Ammon's horn (tissue), 1 donor: ENCODE measurements at regions not wholly inside any gene's neighbourhood (a gene's known extent, or its start where the extent isn't known, plus 50 kb on each side); places are given as distances from the start of the nearest gene placed in this dataset.

ENCODE experiments used
- DNase-seq: peaks from one replicate; pipeline ENCODE4 v3.0.0-alpha.2; 2016; ENCODE audit warnings: low spot score

GRCh38 chr1:72937905-72938304, 655.6 kb upstream of the NEGR1 start:
- no peak for DNase-seq

DNA sequence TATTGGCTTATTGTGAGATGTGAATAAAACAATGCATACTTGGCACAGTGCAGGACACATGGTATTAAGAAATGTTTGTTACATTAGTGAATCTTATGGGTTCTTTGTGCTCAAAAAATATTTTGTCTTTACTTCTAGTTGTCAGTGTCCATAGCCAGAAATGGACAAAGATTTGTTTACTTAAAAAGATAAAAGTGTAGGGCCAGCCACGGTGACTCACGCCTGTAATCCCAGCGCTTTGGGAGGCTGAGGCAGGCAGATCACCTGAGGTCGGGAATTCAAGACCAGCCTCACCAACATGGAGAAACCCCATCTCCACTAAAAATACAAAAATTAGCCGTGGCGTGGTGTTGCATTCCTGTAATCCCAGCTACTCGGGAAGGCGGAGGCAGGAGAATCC, 654.6 kb upstream of the NEGR1 start:
- DNase-seq, result no peak

GRCh38 chr1:72936151-72936740, 653.9 kb upstream of the NEGR1 start:
- no peak for DNase-seq

- DNase-seq, result no peak
These were observed 649.7 kb upstream of the NEGR1 start for GRCh38 chr1:72932025-72932424.

DNA sequence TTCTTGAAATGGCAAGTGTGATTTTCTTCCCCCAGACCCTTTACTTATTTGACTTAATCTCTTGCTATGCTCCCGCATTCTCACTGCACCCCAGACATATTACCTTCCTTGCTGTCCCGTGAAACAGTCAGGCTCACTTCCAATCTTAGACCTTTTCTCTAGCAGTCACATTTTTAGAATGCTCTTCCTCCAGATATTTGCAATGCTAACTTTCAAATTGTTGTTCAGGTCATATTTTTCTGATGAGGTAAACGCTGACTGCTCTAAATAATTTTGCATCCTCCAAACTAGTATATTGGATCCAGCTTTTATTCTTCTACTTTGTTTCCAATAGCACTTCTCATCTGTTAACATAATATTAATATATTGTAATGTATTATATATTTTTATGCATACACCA, 648.2 kb upstream of the NEGR1 start:
- DNase-seq, result no peak

- no peak for DNase-seq
These were observed 636.6 kb upstream of the NEGR1 start for GRCh38 chr1:72918940-72919339.

- no peak for DNase-seq
These were observed 635.6 kb upstream of the NEGR1 start for GRCh38 chr1:72917920-72918319.

GRCh38 chr1:72915581-72915980, 633.2 kb upstream of the NEGR1 start:
- no peak for DNase-seq

DNA sequence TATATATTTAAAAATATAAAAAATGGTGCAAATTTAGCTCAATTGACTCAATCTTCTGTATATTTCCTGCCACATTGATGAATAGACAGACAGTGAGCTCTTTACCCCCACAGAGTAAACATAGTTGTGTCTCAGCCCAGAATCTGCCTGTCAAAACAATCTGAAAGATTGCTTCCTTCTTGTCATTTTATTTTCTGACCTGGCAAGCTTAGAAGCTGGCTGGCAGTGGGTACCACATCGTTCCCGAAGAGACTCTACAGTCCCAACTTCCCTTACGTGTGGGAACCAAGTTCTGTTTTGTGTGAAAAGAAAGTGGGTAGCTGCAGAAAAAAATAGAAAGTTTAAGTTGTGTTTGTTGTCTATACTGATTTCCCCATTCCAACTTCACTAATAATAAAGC, 629.3 kb upstream of the NEGR1 start:
- DNase-seq, result no peak

- no peak for DNase-seq
These were observed 613.9 kb upstream of the NEGR1 start for GRCh38 chr1:72896256-72896655.

GRCh38 chr1:72892461-72892860, 610.1 kb upstream of the NEGR1 start:
- no peak for DNase-seq

DNA sequence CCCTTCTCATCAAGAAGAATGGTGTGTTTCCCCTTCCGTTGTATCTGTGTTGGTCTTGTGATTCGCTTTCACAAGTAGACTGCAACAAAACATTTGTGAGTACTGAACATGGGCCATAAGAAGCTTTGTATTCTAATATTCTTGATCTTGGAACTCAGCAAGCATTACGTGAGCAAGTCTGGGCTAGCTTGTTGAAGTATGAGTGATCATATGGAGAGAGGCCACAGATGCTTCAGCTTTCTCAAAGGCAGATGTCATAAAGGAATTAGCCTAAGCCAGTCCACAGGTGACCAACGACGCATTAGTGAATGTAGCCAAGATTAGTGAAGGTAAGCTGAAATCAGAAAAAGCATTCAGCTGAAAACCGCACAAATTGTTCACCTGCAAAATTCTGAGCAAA, 609.6 kb upstream of the NEGR1 start:
- no peak for DNase-seq

- no peak for DNase-seq
These were observed 603.5 kb upstream of the NEGR1 start for GRCh38 chr1:72885841-72886240.

DNA sequence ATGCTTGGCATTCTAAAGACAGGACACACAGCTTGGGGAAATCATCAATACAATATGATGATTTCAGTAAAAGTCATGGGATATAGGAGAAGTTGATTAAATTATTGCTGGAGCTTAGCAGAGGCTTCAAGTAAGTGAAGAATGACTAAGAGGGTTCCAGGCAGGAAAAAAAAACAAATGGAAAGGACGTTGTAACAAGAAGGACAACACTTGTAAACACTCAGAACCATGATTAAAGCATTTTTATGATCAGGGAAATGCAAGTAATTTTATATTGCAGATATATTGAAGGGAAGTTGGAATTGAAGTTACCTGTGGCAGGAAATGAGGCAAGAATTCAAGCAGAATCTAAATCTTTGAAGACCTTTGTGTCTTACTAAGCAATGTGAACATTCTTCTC, 602.7 kb upstream of the NEGR1 start:
- DNase-seq, result no peak

- DNase-seq, result no peak
These were observed 587.5 kb upstream of the NEGR1 start for GRCh38 chr1:72869873-72870272.

GRCh38 chr1:72869441-72869840, 587.1 kb upstream of the NEGR1 start:
- no peak for DNase-seq

GRCh38 chr1:72851597-72851996, 569.3 kb upstream of the NEGR1 start:
- no peak for DNase-seq

DNA sequence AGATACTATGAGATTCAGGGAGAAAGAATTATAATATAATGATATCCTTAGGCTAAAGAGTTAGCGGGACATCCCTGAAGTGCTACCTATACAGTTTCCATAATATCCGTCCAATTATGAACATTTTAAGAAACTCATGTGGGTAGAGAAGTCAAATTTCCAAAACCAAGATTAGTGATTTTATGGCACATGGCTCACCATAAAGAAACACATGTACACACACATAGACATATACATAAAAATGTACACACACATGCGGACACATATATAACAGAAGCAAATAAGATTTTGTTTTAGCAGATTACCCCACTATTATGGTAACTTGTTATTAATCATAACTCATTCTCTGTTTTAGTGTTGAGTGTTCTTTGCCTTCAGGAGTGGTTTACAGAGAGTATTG, 566.7 kb upstream of the NEGR1 start:
- no peak for DNase-seq

DNA sequence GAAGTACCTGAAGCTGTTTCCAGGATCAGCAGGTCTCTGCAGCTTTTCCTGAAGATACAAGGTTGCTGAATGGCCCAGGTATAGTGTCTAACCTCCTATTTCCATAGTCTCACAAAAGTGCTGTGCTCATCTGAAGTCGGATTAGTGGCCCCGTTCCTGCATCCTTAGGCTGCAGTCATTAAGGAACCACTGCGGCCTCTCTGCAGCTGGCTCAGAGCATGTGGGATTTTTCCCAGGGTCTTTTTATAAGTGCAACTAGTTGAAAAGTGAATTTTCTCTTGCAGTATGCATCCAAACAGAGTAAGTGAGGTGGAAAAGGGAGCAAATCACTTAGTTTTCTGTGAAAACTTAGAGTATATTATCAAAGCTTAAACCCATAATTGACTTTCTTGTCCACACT, 565.3 kb upstream of the NEGR1 start:
- DNase-seq, result no peak

DNA sequence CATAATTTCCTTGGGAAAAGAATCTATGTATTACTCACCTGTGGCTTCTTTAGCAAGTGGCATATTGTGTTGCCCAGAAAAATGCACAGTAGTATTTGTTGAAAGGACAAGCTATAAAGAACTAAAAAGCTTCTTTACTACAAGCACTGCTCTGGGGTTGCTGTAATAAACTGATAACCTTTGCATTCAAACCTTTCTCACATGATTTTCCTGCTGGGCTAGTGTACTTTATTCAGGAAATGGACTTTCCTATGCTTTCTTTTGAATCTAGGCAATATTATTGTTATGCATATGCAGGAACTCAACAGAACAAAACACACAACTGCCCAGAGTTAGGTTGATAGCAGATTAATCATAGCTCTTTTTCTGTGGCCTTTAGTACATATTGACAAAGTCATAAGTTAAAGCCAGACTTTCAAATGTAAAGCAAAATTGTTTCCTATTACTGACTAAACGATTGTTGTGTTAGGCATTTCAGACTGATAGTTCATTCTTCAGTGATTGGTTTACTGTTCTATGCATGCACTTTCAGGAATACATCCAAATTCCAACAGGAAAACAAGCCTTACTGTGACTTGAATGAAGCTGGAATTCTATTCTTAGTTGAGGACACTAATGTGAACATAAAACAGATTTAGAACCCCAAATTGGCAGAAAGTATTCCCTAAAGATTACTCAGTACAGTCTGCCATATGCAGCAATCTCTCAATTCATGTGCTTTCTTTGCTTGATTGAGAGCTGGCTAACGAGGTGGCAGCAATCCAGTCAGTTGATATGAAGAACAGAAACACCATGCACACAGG, 564.3 kb upstream of the NEGR1 start:
- DNase-seq, result peak; percentile 23

DNA sequence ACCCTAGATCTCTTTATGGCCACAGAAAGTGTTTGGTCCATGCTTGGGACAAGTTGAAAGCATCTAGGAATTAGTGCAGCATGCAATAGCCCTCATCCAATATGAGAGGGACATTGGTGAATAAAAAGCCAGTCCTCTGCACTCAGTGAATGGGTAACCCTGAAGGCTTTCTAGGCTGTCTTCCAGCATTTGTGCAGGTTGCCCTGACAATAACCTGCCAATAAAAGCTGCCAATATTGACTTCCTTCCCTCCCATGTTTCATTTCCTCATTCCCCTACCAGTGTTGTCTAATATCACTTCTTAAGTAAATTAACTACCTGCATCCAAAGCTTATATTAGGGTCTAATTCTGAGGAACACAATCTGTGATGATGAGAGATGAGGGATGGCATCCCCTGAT, 563.6 kb upstream of the NEGR1 start:
- DNase-seq, result no peak

GRCh38 chr1:72845381-72845780, 563.0 kb upstream of the NEGR1 start:
- DNase-seq, result no peak

DNA sequence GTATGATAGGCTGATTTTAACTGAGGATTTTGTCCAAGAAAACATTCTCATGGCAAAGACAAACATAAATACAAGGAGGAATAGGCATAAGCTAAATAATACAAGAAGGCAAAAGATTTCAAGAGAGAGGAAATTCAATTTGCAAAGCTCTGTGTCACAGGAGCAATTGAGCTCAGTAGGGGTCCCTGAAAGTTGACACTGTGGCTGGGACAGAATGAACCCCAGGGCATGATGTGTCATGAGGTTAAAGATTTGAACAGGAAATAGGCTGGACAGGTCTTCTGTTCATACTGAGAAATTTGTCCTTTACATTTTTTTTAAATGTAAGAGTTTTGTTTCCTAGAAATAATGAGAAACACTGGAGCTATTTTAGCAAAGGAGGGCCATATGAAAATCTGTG, 555.4 kb upstream of the NEGR1 start:
- DNase-seq, result no peak
